HEK293 (cell line): ENCODE measurements at regions not wholly inside any gene's neighbourhood (a gene's known extent, or its start where the extent isn't known, plus 50 kb on each side); places are given as distances from the start of the nearest gene placed in this dataset.

Source experiments
- CTCF ChIA-PET: fragments of 350-600 bp; formaldehyde crosslinking; extraction: SDS; loops from one replicate; lab custom pipeline; 2021; ENCODE audit warnings: antibody characterized with exemption; lab: Yijun Ruan, JAX
- POLR2A ChIA-PET: fragments of 300-600 bp; formaldehyde crosslinking; extraction: SDS; loops from one replicate; lab custom pipeline; 2020; ENCODE audit warnings: antibody characterized with exemption, inconsistent platforms; lab: Yijun Ruan, JAX
- H3K27ac ChIP-seq: fragments of 200-500 bp; sonication (Bioruptor generic); 2 replicates; pipeline ENCODE4 v1.5.1; 2014; ENCODE audit warnings: low read depth, low read length, control low read depth, inconsistent platforms; ENCODE audit errors: extremely low read depth
- H3K36me3 ChIP-seq, 2 experiments: fragments of 200-500 bp in 1 of 2; sonication (Bioruptor generic) in 1 of 2; 1 replicate in 1 of 2; 2 replicates in 1 of 2; pipeline ENCODE4 v1.5.1; 2014 to 2017; ENCODE audit warnings: inconsistent platforms in 2 of 2, low read length in 2 of 2; ENCODE audit not compliant: control insufficient read depth in 2 of 2, insufficient read depth in 1 of 2
- H3K4me1 ChIP-seq: fragments of 200-500 bp; sonication (Bioruptor generic); 2 replicates; pipeline ENCODE4 v1.5.1; 2014; ENCODE audit warnings: mild to moderate bottlenecking, low read length, inconsistent platforms; ENCODE audit not compliant: control insufficient read depth, insufficient read depth
- H3K4me3 ChIP-seq: 2 replicates; pipeline ENCODE4 v1.5.1; 2011; ENCODE audit warnings: low read depth, mild to moderate bottlenecking, control low read depth, low read length, moderate library complexity
- H3K9me3 ChIP-seq: fragments of 200-500 bp; sonication (Bioruptor generic); 2 replicates; pipeline ENCODE4 v1.5.1; 2014; ENCODE audit warnings: low read depth, low read length, inconsistent platforms; ENCODE audit not compliant: control insufficient read depth, insufficient read depth
- GLI2 ChIP-seq: fragments of 450-650 bp; formaldehyde crosslinking; IDR thresholded peaks from 2 replicates; pipeline ENCODE4; 2017; ENCODE audit warnings: missing biosample characterization, missing genetic modification characterization, low read depth, borderline replicate concordance
- IKZF3 ChIP-seq: fragments of 450-650 bp; IDR thresholded peaks from 2 replicates; pipeline ENCODE4 v1.5.0; 2018; ENCODE audit warnings: missing biosample characterization, mild to moderate bottlenecking, missing genetic modification characterization, moderate library complexity
- KLF17 ChIP-seq: fragments of 450-650 bp; formaldehyde crosslinking; IDR thresholded peaks from 2 replicates; pipeline ENCODE4 v1.5.1; 2016; ENCODE audit warnings: missing biosample characterization, missing genetic modification characterization
- OVOL3 ChIP-seq: fragments of 450-650 bp; formaldehyde crosslinking; IDR thresholded peaks from 2 replicates; pipeline ENCODE4 v1.5.1; 2016; ENCODE audit warnings: missing biosample characterization, missing genetic modification characterization
- REPIN1 ChIP-seq: fragments of 450-650 bp; formaldehyde crosslinking; IDR thresholded peaks from 2 replicates; pipeline ENCODE4 v1.5.1; 2017; ENCODE audit warnings: missing biosample characterization, missing genetic modification characterization, low read depth
- REST ChIP-seq: fragments of 450-650 bp; formaldehyde crosslinking; IDR thresholded peaks from 2 replicates; pipeline ENCODE4 v1.5.1; 2016; ENCODE audit warnings: missing biosample characterization, missing genetic modification characterization
- ZBTB10 ChIP-seq: fragments of 450-650 bp; formaldehyde crosslinking; IDR thresholded peaks from 2 replicates; pipeline ENCODE4 v1.5.1; 2016; ENCODE audit warnings: missing biosample characterization, missing genetic modification characterization
- ZNF16 ChIP-seq: fragments of 450-650 bp; formaldehyde crosslinking; IDR thresholded peaks from 2 replicates; pipeline ENCODE4 v1.5.1; 2016; ENCODE audit warnings: low read depth, missing biosample characterization, missing genetic modification characterization
- ZNF2 ChIP-seq: fragments of 450-650 bp; formaldehyde crosslinking; IDR thresholded peaks from 2 replicates; pipeline ENCODE4 v1.5.1; 2016; ENCODE audit warnings: missing biosample characterization, missing genetic modification characterization
- ZNF24 ChIP-seq: fragments of 450-650 bp; formaldehyde crosslinking; IDR thresholded peaks from 2 replicates; pipeline ENCODE4 v1.5.1; 2016; ENCODE audit warnings: missing biosample characterization, missing genetic modification characterization
- ZNF335 ChIP-seq: fragments of 450-650 bp; formaldehyde crosslinking; conservative IDR thresholded peaks from 2 replicates; pipeline ENCODE4 v1.5.1; 2016; ENCODE audit warnings: missing biosample characterization, missing genetic modification characterization
- ZNF341 ChIP-seq: fragments of 450-650 bp; formaldehyde crosslinking; IDR thresholded peaks from 2 replicates; pipeline ENCODE4; 2016; ENCODE audit warnings: low read depth, missing biosample characterization, missing genetic modification characterization
- ZNF350 ChIP-seq: fragments of 450-650 bp; formaldehyde crosslinking; IDR thresholded peaks from 2 replicates; pipeline ENCODE4 v1.5.0; 2017; ENCODE audit warnings: missing biosample characterization, mild to moderate bottlenecking, missing genetic modification characterization
- ZNF416 ChIP-seq: fragments of 450-650 bp; formaldehyde crosslinking; IDR thresholded peaks from 2 replicates; pipeline ENCODE4 v1.5.1; 2016; ENCODE audit warnings: missing biosample characterization, missing genetic modification characterization
- ZNF76 ChIP-seq: fragments of 450-650 bp; formaldehyde crosslinking; IDR thresholded peaks from 2 replicates; pipeline ENCODE4; 2016; ENCODE audit warnings: low read depth, missing biosample characterization, missing genetic modification characterization, borderline replicate concordance
- ZNF837 ChIP-seq: fragments of 450-650 bp; formaldehyde crosslinking; IDR thresholded peaks from 2 replicates; pipeline ENCODE4 v1.5.1; 2016; ENCODE audit warnings: missing biosample characterization, missing genetic modification characterization
- TF ChIP-seq, protein P1 (sequence below): fragments of 450-650 bp; formaldehyde crosslinking; IDR thresholded peaks from 2 replicates; pipeline ENCODE4 v1.5.1; 2016; ENCODE audit warnings: missing biosample characterization, missing genetic modification characterization
- TF ChIP-seq, protein P2 (sequence below): fragments of 450-650 bp; formaldehyde crosslinking; IDR thresholded peaks from 2 replicates; pipeline ENCODE4 v1.5.1; 2017; ENCODE audit warnings: missing biosample characterization, missing genetic modification characterization

DNA sequence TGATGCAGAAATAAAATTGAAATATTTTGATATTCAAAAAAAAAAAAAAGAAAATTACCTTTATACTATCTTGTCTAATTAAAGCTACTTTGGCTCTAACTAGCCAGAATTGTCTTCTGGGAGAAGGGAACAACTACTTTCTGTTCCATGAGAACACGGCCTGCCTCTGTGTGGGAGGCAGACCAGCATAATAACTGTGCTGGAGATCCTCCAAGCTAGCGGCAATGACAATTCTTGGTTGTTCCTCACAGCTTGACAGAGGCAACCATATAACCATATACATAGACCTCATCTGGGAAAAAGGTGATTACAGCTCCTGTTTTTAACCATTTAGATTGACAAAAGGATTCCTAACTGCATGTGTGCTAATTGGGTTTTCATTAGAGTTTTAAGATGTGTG lies 95.7 kb downstream of the RBMX2 start:
- TF ChIP-seq, protein P1, sequence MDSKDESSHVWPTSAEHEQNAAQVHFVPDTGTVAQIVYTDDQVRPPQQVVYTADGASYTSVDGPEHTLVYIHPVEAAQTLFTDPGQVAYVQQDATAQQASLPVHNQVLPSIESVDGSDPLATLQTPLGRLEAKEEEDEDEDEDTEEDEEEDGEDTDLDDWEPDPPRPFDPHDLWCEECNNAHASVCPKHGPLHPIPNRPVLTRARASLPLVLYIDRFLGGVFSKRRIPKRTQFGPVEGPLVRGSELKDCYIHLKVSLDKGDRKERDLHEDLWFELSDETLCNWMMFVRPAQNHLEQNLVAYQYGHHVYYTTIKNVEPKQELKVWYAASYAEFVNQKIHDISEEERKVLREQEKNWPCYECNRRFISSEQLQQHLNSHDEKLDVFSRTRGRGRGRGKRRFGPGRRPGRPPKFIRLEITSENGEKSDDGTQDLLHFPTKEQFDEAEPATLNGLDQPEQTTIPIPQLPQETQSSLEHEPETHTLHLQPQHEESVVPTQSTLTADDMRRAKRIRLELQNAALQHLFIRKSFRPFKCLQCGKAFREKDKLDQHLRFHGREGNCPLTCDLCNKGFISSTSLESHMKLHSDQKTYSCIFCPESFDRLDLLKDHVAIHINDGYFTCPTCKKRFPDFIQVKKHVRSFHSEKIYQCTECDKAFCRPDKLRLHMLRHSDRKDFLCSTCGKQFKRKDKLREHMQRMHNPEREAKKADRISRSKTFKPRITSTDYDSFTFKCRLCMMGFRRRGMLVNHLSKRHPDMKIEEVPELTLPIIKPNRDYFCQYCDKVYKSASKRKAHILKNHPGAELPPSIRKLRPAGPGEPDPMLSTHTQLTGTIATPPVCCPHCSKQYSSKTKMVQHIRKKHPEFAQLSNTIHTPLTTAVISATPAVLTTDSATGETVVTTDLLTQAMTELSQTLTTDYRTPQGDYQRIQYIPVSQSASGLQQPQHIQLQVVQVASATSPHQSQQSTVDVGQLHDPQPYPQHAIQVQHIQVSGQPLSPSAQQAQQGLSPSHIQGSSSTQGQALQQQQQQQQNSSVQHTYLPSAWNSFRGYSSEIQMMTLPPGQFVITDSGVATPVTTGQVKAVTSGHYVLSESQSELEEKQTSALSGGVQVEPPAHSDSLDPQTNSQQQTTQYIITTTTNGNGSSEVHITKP: no peak
- TF ChIP-seq, protein P2, sequence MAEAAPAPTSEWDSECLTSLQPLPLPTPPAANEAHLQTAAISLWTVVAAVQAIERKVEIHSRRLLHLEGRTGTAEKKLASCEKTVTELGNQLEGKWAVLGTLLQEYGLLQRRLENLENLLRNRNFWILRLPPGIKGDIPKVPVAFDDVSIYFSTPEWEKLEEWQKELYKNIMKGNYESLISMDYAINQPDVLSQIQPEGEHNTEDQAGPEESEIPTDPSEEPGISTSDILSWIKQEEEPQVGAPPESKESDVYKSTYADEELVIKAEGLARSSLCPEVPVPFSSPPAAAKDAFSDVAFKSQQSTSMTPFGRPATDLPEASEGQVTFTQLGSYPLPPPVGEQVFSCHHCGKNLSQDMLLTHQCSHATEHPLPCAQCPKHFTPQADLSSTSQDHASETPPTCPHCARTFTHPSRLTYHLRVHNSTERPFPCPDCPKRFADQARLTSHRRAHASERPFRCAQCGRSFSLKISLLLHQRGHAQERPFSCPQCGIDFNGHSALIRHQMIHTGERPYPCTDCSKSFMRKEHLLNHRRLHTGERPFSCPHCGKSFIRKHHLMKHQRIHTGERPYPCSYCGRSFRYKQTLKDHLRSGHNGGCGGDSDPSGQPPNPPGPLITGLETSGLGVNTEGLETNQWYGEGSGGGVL (tag by site-specific recombination): no peak
- TF ChIP-seq GLI2 (tag by site-specific recombination) (no peak), ZNF416 (tag by site-specific recombination) (no peak), REPIN1 (tag by site-specific recombination) (no peak), ZNF16 (tag by site-specific recombination) (no peak), ZNF24 (tag by site-specific recombination) (no peak), ZNF341 (no peak), ZNF350 (tag by site-specific recombination) (no peak), OVOL3 (tag by site-specific recombination) (no peak), REST (tag by site-specific recombination) (no peak), KLF17 (tag by site-specific recombination) (no peak), ZNF837 (tag by site-specific recombination) (no peak), ZNF2 (tag by site-specific recombination) (no peak), IKZF3 (no peak), ZNF76 (tag by site-specific recombination) (no peak), ZBTB10 (tag by site-specific recombination) (no peak), ZNF335 (tag by site-specific recombination) (no peak)
- H3K4me3 ChIP-seq: no peak overlapping the region
- no peaks in the 10 kb centered on the region for H3K36me3 ChIP-seq
- ChIA-PET CTCF (no interaction called here), POLR2A (no interaction called here)
- H3K9me3 ChIP-seq: no peaks in the 10 kb centered on the region
- H3K27ac ChIP-seq: no peak overlapping the region
- H3K4me1 ChIP-seq: no peaks in the 10 kb centered on the region
